Activated B cell treated with CpG ODN at 0.5 μM for 24 hours (primary cell): ENCODE measurements at regions not wholly inside any gene's neighbourhood (a gene's known extent, or its start where the extent isn't known, plus 50 kb on each side); places are given as distances from the start of the nearest gene placed in this dataset.

ENCODE experiments used
- ATAC-seq: fragments of 200-7000 bp; cut with Tn5 transposase; one replicate; pipeline ENCODE4 v1.10.0; 2021; ENCODE audit warnings: low read depth, mild to moderate bottlenecking, moderate library complexity
- CTCF ChIA-PET: fragments of 350-600 bp; sonication (Branson Sonifier 250); formaldehyde crosslinking; loops from one replicate; lab custom pipeline; 2021; ENCODE audit warnings: antibody characterized with exemption; lab: Charles Lee
- POLR2A ChIA-PET: fragments of 350-600 bp; sonication (Branson Sonifier 250); formaldehyde crosslinking; loops from one replicate; lab custom pipeline; 2021; ENCODE audit warnings: antibody characterized with exemption; lab: Charles Lee
- DNase-seq: peaks from one replicate; pipeline ENCODE4 v3.0.0; 2022
- H3K27ac Mint-ChIP-seq: one replicate; pipeline ENCODE4 v1.8.0; 2020; ENCODE audit warnings: mixed read lengths
- H3K27me3 Mint-ChIP-seq: one replicate; pipeline ENCODE4 v1.8.0; 2021; ENCODE audit warnings: mixed read lengths
- H3K36me3 Mint-ChIP-seq: one replicate; pipeline ENCODE4 v1.8.0; 2021; ENCODE audit warnings: low read depth, mixed read lengths
- H3K4me1 Mint-ChIP-seq: one replicate; pipeline ENCODE4 v1.8.0; 2021; ENCODE audit warnings: mixed read lengths
- H3K4me3 Mint-ChIP-seq: one replicate; pipeline ENCODE4 v1.8.0; 2020; ENCODE audit warnings: mild to moderate bottlenecking, mixed read lengths
- H3K9me3 Mint-ChIP-seq: one replicate; pipeline ENCODE4 v1.8.0; 2020; ENCODE audit warnings: mixed read lengths
- CTCF ChIP-seq: fragments of 200-600 bp; IDR thresholded peaks from one replicate; pipeline ENCODE4 v1.8.0; 2022; ENCODE audit warnings: antibody characterized with exemption, mild to moderate bottlenecking
- intact Hi-C: fragments of 100-400 bp; cut with micrococcal nuclease; formaldehyde crosslinking; loops from one replicate; pipeline ENCODE4 v1.15.1; 2024

- DNase-seq (no peak), ATAC-seq (no peak)
- no peak overlapping the region for H3K4me3 Mint-ChIP-seq
- intact Hi-C loops: no loop called here
- no peaks in the 10 kb centered on the region for H3K9me3 Mint-ChIP-seq
- CTCF ChIA-PET: no interaction called here
- POLR2A ChIA-PET: no interaction called here
- peaks cover 13% of the 10 kb centered on the region for H3K27me3 Mint-ChIP-seq
- no peak overlapping the region for H3K27ac Mint-ChIP-seq
- no peaks in the 10 kb centered on the region for H3K4me1 Mint-ChIP-seq
- H3K36me3 Mint-ChIP-seq: no peaks in the 10 kb centered on the region
- no peak for TF ChIP-seq CTCF
These were observed 52.1 kb upstream of the ATP11B start for GRCh38 chr3:182741214-182741613.
